ENCODE measurements at regions not wholly inside any gene's neighbourhood (a gene's known extent, or its start where the extent isn't known, plus 50 kb on each side); places are given as distances from the start of the nearest gene placed in this dataset.
A peak's percentile ranks its signal among the peaks of the same experiment; 100 is the strongest.
"Not testable (repeated sequence)": the region's sequence is repeated elsewhere in the genome, so short reads cannot be mapped to it uniquely, and the experiment has no call there.

DNA sequence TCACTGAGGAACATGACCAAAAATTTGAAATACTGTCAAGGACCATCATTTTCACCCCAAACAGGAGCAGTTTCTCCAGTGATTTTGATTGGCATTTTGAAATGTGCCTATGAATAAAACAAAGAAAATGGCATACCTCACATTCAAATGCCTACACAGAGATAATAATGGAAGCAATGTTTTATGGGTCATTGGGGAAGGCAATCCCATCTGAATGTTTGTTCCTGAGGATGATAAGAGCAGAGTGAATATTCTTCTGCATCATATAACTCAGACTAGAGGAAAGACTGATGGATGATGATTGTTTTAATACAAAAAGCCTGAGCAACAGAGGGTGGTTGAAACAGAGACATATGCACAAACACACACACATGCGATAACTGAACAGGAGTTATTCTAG lies 2749.9 kb downstream of the PCDH9 start:
- DNase-seq (ENCODE audit: extremely low read depth, low read depth) = no peak
- no peak for TF ChIP-seq CTCF (IDR thresholded peaks at IDR 0.05; ENCODE audit: low read depth, low read length)

DNA sequence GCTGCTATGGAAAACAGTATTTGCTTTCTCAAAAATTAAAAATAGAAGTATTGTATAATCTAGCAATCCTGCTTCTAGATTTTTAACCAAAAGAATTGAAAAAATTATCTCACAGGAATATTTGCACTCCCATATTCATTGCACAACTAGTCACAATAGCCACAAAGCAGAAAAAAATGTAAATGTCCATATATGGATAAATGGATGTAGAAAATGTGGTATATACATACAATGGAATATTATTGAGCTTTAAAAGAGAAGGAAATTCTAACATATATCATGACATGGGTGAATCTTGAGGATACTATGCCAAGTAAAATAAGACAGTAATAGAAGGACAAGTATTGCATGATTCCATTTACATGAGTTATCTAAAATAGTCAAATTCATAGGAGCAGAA lies 2753.0 kb downstream of the PCDH9 start:
- DNase-seq (ENCODE audit: extremely low read depth, low read depth) = no peak
- no peak for TF ChIP-seq CTCF (IDR thresholded peaks at IDR 0.05; ENCODE audit: low read depth, low read length)

- not testable (repeated sequence) for DNase-seq (ENCODE audit: extremely low read depth, low read depth)
Measured at GRCh38 chr13:64476041-64476568, 2754.0 kb downstream of the PCDH9 start.

DNA sequence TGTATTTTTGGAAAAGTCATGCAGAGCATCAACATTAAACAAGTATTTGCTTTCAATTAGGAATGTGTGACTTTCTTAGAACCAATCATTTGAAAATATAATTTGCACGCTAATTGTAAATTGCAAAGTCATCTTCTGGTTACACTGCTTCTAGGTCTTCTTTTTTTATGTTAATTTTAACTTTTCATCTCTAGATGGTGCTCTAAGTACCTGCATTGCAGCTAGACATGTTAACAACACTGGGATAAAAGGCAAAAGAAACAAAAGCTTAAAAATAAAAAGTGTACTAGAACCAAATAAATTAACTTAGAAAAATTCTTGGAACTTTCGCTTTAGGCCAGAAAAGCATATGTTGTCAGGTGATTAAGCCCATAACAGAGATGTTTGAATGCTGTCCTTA lies 2758.2 kb downstream of the PCDH9 start:
- DNase-seq (ENCODE audit: extremely low read depth, low read depth) = no peak
- peak; percentile 25 for TF ChIP-seq CTCF (IDR thresholded peaks at IDR 0.05; ENCODE audit: low read depth, low read length)

GRCh38 chr13:64470751-64471150 lies 2759.4 kb downstream of the PCDH9 start:
- no peak for TF ChIP-seq CTCF (IDR thresholded peaks at IDR 0.05; ENCODE audit: low read depth, low read length)
- no peak for DNase-seq (ENCODE audit: extremely low read depth, low read depth)

DNA sequence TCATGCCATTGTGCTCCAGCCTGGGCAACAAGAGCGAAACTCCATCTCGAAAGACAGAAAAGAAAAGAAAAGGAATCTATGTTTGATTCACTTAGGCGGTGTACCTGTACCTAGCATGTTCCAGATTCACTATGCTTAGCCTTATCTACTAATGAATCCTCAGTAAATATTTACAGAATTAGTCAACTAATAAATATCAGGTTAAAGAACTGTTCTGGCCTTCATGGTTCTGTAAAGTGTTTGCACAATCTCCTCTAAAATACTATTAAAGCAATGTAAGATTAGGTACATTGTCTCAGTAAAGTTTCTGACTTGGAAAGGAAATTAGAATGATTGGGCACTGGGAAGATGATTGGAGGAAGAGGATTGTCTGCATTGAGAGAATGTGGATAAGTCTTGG lies 2770.4 kb downstream of the PCDH9 start:
- no peak for TF ChIP-seq CTCF (IDR thresholded peaks at IDR 0.05; ENCODE audit: low read depth, low read length)
- DNase-seq (ENCODE audit: extremely low read depth, low read depth) = no peak

GRCh38 chr13:64457976-64458375 lies 2772.2 kb downstream of the PCDH9 start:
- DNase-seq (ENCODE audit: extremely low read depth, low read depth) = no peak
- no peak for TF ChIP-seq CTCF (IDR thresholded peaks at IDR 0.05; ENCODE audit: low read depth, low read length)

DNA sequence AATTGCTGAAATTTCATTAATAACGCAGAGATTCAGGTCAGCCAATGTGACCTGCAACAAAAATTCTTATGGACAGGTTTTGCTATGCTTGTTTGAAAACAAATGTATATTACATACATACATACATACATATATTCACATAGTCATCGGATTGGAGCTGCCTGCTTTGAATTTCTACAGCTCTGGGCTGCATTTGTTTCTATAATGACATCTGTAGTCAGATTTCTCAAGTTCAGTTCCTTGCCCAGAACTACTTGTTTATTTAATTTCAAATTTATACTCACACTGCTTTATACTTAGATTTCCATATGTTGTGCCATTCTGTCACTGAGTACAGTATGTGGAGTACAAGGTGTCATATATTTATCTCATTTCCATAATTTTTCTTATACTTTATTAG lies 2775.0 kb downstream of the PCDH9 start:
- no peak for DNase-seq (ENCODE audit: extremely low read depth, low read depth)
- TF ChIP-seq CTCF (IDR thresholded peaks at IDR 0.05; ENCODE audit: low read depth, low read length) = no peak

Data from AG09319 (cell line).